ENCODE measurements at regions not wholly inside any gene's neighbourhood (a gene's known extent, or its start where the extent isn't known, plus 50 kb on each side); places are given as distances from the start of the nearest gene placed in this dataset.

DNA sequence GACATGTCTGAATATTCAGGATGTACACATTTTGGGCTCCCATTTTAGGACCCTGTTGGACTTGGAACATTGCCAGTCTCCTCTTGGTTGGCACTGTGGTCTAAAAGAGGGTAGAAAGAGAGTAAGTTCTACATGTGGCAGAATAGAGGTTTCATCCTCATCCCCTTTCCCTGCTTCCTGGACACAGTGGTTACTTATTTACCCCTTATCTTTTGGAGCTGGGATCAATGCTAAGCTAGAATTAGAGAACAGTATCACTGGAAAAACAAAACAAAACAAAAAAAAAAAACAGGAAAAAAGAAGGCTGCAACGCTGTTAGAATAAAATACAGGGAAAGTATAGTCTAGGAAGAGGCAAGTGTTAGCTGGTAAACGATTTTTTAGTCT lies 790.6 kb downstream of the MAFB start:
- TF ChIP-seq EZH2 (IDR thresholded peaks at IDR 0.05; ENCODE audit: low read depth) = no peak
- TF ChIP-seq, protein P1, sequence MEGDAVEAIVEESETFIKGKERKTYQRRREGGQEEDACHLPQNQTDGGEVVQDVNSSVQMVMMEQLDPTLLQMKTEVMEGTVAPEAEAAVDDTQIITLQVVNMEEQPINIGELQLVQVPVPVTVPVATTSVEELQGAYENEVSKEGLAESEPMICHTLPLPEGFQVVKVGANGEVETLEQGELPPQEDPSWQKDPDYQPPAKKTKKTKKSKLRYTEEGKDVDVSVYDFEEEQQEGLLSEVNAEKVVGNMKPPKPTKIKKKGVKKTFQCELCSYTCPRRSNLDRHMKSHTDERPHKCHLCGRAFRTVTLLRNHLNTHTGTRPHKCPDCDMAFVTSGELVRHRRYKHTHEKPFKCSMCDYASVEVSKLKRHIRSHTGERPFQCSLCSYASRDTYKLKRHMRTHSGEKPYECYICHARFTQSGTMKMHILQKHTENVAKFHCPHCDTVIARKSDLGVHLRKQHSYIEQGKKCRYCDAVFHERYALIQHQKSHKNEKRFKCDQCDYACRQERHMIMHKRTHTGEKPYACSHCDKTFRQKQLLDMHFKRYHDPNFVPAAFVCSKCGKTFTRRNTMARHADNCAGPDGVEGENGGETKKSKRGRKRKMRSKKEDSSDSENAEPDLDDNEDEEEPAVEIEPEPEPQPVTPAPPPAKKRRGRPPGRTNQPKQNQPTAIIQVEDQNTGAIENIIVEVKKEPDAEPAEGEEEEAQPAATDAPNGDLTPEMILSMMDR (conservative IDR thresholded peaks at IDR 0.05) = no peak
- CTCF ChIA-PET = no interaction called here
- Histone ChIP-seq H4K20me1 (ENCODE audit: insufficient read depth) (no peaks in the 10 kb centered on the region), H3K9me3 (ENCODE audit: insufficient read depth, low read depth) (no peaks in the 10 kb centered on the region), H3K9me2 (ENCODE audit: insufficient read depth) (no peaks in the 10 kb centered on the region), H3K27me3 (ENCODE audit: insufficient read depth, low read depth) (peaks cover 5% of the 10 kb centered on the region; the same call in 1 of the 2 replicates), H3K4me3 (no peak overlapping the region), H3F3A (ENCODE audit: insufficient read depth, low read depth) (no peaks in the 10 kb centered on the region), H3K4me1 (replicated peaks; ENCODE audit: insufficient read depth) (no peaks in the 10 kb centered on the region), H2AFZ (no peak overlapping the region), H3K4me2 (no peak overlapping the region), H3K79me2 (ENCODE audit: low read depth) (no peaks in the 10 kb centered on the region), H3K27ac (no peak overlapping the region), H3K36me3 (ENCODE audit: low read depth) (no peaks in the 10 kb centered on the region)
- POLR2A ChIA-PET (ENCODE audit: unreplicated experiment) = no interaction called here
- intact Hi-C loops (cut with micrococcal nuclease; ENCODE audit: unreplicated experiment) = no loop called here
- no peak for DNase-seq
- BruUV-seq (replicated peaks) = no TSS peak

DNA sequence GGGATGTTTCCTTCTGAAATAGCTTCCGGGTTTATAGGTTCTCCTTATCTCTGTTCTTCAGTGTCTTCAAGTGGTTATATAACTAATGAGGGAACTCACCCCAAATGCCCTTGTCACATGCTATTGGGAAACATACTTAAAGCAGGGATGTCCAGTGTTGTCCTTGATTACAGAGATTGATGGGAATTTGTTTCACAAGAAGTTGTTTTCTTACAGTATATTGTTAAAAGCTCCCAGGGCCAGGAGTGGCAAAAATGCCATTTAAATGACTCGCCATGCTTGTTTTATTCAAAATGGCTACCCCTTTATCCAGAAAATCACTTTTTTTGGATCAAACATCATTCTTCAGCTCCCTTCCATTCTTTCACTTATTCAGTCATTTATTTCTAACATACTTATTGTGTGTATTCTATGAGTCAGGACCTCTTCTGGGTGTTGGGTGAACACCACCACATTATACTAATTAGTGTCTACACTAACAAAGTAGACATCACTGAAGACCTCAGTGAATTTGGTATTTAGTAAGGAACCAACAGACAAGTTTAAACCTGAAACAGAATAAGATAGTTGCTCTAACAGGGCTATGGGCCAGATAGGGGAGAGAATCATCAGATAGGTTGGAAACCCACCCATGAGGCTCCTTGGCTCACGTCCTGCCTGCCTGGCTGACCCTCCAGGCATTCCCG lies 791.1 kb downstream of the MAFB start:
- BruUV-seq (replicated peaks) = no TSS peak

DNA sequence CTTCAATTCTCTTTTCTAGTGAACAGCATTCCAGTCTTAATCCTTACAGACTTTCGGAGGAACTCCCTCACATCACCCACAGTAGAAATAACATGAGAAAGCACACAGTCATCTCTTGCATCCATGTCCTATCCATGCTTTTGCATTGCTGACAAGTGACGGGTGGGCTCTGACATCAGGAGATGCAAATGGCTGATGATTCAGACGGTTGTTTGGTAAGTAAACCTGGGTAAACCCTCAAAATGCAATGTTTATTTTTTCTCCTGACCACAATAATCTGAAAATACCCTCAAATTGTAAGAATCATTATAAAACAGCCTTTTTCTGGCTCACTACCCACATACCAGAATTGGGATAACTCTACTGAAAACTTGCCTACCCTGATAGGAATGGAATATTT lies 792.0 kb downstream of the MAFB start:
- no peak for TF ChIP-seq EZH2 (IDR thresholded peaks at IDR 0.05; ENCODE audit: low read depth)
- TF ChIP-seq, protein P1 (conservative IDR thresholded peaks at IDR 0.05) = no peak
- ChIA-PET POLR2A (ENCODE audit: unreplicated experiment) (no interaction called here), CTCF (no interaction called here)
- no peaks in the 10 kb centered on the region for H3K9me3 ChIP-seq (ENCODE audit: insufficient read depth, low read depth)
- no peaks in the 10 kb centered on the region for H3K79me2 ChIP-seq (ENCODE audit: low read depth)
- H3K9me2 ChIP-seq (ENCODE audit: insufficient read depth) = no peaks in the 10 kb centered on the region
- H4K20me1 ChIP-seq (ENCODE audit: insufficient read depth) = no peaks in the 10 kb centered on the region
- H3K4me2 ChIP-seq = no peak overlapping the region
- H3K4me1 ChIP-seq (replicated peaks; ENCODE audit: insufficient read depth) = no peaks in the 10 kb centered on the region
- intact Hi-C loops (cut with micrococcal nuclease; ENCODE audit: unreplicated experiment) = no loop called here
- no peaks in the 10 kb centered on the region for H3F3A ChIP-seq (ENCODE audit: insufficient read depth, low read depth)
- no peak overlapping the region for H3K4me3 ChIP-seq
- peaks cover 3% of the 10 kb centered on the region; the same call in 1 of the 2 replicates for H3K27me3 ChIP-seq (ENCODE audit: insufficient read depth, low read depth)
- no peak overlapping the region for H2AFZ ChIP-seq
- no TSS peak for BruUV-seq (replicated peaks)
- H3K27ac ChIP-seq = no peak overlapping the region
- H3K36me3 ChIP-seq (ENCODE audit: low read depth) = no peaks in the 10 kb centered on the region
- no peak for DNase-seq

More for the DNA sequence above, 791.1 kb downstream of the MAFB start:
- Histone ChIP-seq H3K79me2 (ENCODE audit: low read depth) (no peaks in the 10 kb centered on the region), H3K4me1 (replicated peaks; ENCODE audit: insufficient read depth) (no peaks in the 10 kb centered on the region), H4K20me1 (ENCODE audit: insufficient read depth) (no peaks in the 10 kb centered on the region), H3K36me3 (ENCODE audit: low read depth) (no peaks in the 10 kb centered on the region), H3K9me3 (ENCODE audit: insufficient read depth, low read depth) (no peaks in the 10 kb centered on the region), H3K27ac (no peak overlapping the region), H3K9me2 (ENCODE audit: insufficient read depth) (no peaks in the 10 kb centered on the region), H2AFZ (no peak overlapping the region), H3K27me3 (ENCODE audit: insufficient read depth, low read depth) (peaks cover 5% of the 10 kb centered on the region; the same call in 1 of the 2 replicates), H3K4me2 (no peak overlapping the region), H3F3A (ENCODE audit: insufficient read depth, low read depth) (no peaks in the 10 kb centered on the region), H3K4me3 (no peak overlapping the region)
- intact Hi-C loops (cut with micrococcal nuclease; ENCODE audit: unreplicated experiment) = no loop called here
- no peak for DNase-seq
- TF ChIP-seq, protein P1 (conservative IDR thresholded peaks at IDR 0.05) = no peak
- no peak for TF ChIP-seq EZH2 (IDR thresholded peaks at IDR 0.05; ENCODE audit: low read depth)
- POLR2A ChIA-PET (ENCODE audit: unreplicated experiment) = no interaction called here
- CTCF ChIA-PET = no interaction called here
